ENCODE measurements at regions not wholly inside any gene's neighbourhood (a gene's known extent, or its start where the extent isn't known, plus 50 kb on each side); places are given as distances from the start of the nearest gene placed in this dataset.

GRCh38 chr19:27660428-27660827 is 1552.5 kb downstream of the UQCRFS1 start:
- intact Hi-C loops (cut with micrococcal nuclease) (no loop called here), dilution Hi-C loops (cut with MboI; ENCODE audit: extremely low pct_ligation_motif_present, low sequenced_read_pairs) (no loop called here)
- FAIRE-seq = no peak
- Histone ChIP-seq H3K4me2 (ENCODE audit: insufficient read depth, low read length) (no peak overlapping the region), H2AFZ (ENCODE audit: low read depth, low read length) (no peak overlapping the region), H3K4me3 (replicated peaks in 1 of 3; ENCODE audit: insufficient read depth in 1 of 3, low read depth in 1 of 3, low read length in 3 of 3) (no peak overlapping the region), H4K20me1 (replicated peaks; ENCODE audit: control insufficient read depth, extremely low read depth, insufficient read depth, low read length) (no peaks in the 10 kb centered on the region), H3K9ac (replicated peaks; ENCODE audit: extremely low read depth, insufficient read depth, low read length) (no peak overlapping the region), H3K9me1 (replicated peaks; ENCODE audit: control insufficient read depth, extremely low read depth, insufficient read depth, low read length) (no peaks in the 10 kb centered on the region), H3K4me1 (ENCODE audit: control insufficient read depth, extremely low read depth, insufficient read depth, low read length) (no peaks in the 10 kb centered on the region), H3K79me2 (ENCODE audit: control insufficient read depth, insufficient read depth, low read length) (no peaks in the 10 kb centered on the region), H3K36me3 (ENCODE audit: control insufficient read depth in 2 of 2, extremely low read depth in 1 of 2, insufficient read depth in 2 of 2, low read length in 2 of 2) (no peaks in the 10 kb centered on the region), H3K27ac (ENCODE audit: insufficient read depth, low read depth, low read length) (no peak overlapping the region), H3K9me3 (replicated peaks; ENCODE audit: control insufficient read depth, insufficient read depth, low read length) (no peaks in the 10 kb centered on the region), H3K27me3 (ENCODE audit: control insufficient read depth in 2 of 2, insufficient read depth in 2 of 2, low read length in 2 of 2) (no peaks in the 10 kb centered on the region)
- no TSS peak for BruUV-seq (replicated peaks)
- no peak for TF ChIP-seq MAX (IDR thresholded peaks at IDR 0.05; ENCODE audit: insufficient read depth, insufficient read length)
- no peak for TF ChIP-seq EZH2 (IDR thresholded peaks at IDR 0.05; ENCODE audit: borderline replicate concordance, low read depth, low read length, severe bottlenecking)
- no peak for TF ChIP-seq CTCF (IDR thresholded peaks at IDR 0.05; ENCODE audit: extremely low read depth in 1 of 2, insufficient read depth in 1 of 2, low read depth in 1 of 2, low read length in 2 of 2)
- no peak for TF ChIP-seq POLR2A (IDR thresholded peaks at IDR 0.05; ENCODE audit: low read depth, low read length)
- no peak for TF ChIP-seq MYC (IDR thresholded peaks at IDR 0.05; ENCODE audit: low read depth, low read length)
- TF ChIP-seq POLR2AphosphoS5 (IDR thresholded peaks at IDR 0.05; ENCODE audit: insufficient read depth, low read depth, low read length) = no peak
- TF ChIP-seq FOS (IDR thresholded peaks at IDR 0.05; ENCODE audit: borderline replicate concordance, insufficient read depth, low read length) = no peak
- no peak for TF ChIP-seq JUN (IDR thresholded peaks at IDR 0.05; ENCODE audit: borderline replicate concordance, insufficient read depth, insufficient read length, low read depth)
- no peak for TF ChIP-seq GATA2 (IDR thresholded peaks at IDR 0.05; ENCODE audit: insufficient read depth, insufficient read length, low read depth, low read length)
- no peak for DNase-seq (ENCODE audit: low read depth, low spot score)
- ChIA-PET CTCF (no interaction called here), POLR2A (no interaction called here)

Data from endothelial cell of umbilical vein (primary cell).